ENCODE measurements at regions not wholly inside any gene's neighbourhood (a gene's known extent, or its start where the extent isn't known, plus 50 kb on each side); places are given as distances from the start of the nearest gene placed in this dataset.
A peak's percentile ranks its signal among the peaks of the same experiment; 100 is the strongest.

DNA sequence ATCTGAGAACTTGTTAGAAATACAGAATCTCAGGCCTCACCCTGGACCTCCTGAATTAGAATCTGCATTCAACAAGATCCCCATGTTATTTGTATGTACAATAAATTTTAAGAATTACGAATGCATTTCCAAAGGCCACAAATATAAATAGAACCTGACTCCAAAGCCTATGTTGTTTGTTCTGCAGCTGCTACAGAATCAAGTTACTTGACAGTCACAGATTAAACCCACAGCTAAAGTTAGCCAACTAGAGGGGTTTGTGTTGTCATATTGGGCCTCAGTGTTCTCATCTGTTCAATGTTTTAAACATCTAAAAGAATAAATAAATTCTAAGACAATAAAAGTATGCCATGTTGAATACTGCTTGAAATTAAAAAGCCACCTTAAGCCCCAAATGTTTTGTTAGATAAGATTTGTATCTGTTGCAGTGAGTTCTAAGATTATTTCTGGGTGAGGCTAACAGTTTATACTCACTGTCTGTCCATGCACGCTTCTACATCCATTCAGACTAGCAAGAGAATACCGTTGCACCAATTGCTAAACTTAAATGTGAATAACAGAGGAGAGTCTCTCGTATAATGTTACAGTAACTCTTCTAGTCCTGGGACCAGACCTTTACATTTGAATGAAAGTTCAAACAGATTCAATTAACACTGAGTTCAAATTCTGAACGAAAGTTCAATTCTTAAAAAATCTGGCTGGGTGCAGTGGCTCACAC lies 200.4 kb downstream of the MEMO1 start:
- Histone ChIP-seq H2AK9ac (replicated peaks; ENCODE audit: low read depth, low read length, poor library complexity) (no peak overlapping the region), H4K20me1 (ENCODE audit: insufficient read depth, low read length) (no peaks in the 10 kb centered on the region), H3K56ac (ENCODE audit: extremely low read depth, insufficient read depth, low read length) (no peak overlapping the region), H4K8ac (ENCODE audit: low read depth in 2 of 2, low read length in 2 of 2) (no peak overlapping the region), H2AFZ (replicated peaks; ENCODE audit: low read length, poor library complexity) (no peak overlapping the region), H4K5ac (ENCODE audit: low read depth, low read length) (no peak overlapping the region), H2BK120ac (ENCODE audit: low read depth, low read length) (no peak overlapping the region), H3K4me1 (ENCODE audit: control insufficient read depth, insufficient read depth, low read length) (no peaks in the 10 kb centered on the region), H3K79me1 (ENCODE audit: low read depth in 1 of 2, low read length in 2 of 2) (no peaks in the 10 kb centered on the region), H3K27me3 (ENCODE audit: control insufficient read depth, insufficient read depth, low read length) (no peaks in the 10 kb centered on the region; the same call in 1 of the 2 replicates), H2BK20ac (ENCODE audit: low read depth, low read length) (no peak overlapping the region), H3K4me3 (ENCODE audit: insufficient read depth, low read depth, low read length) (no peak overlapping the region), H2AK5ac (ENCODE audit: low read depth, low read length) (no peak overlapping the region), H3K14ac (replicated peaks; ENCODE audit: low read depth, low read length) (no peak overlapping the region), H2BK5ac (ENCODE audit: low read depth, low read length, poor library complexity, severe bottlenecking) (no peak overlapping the region), H4K91ac (ENCODE audit: insufficient read depth, low read depth, low read length) (no peak overlapping the region), H3K18ac (ENCODE audit: low read depth, low read length) (no peak overlapping the region), H3K4me2 (ENCODE audit: low read depth, low read length) (no peak overlapping the region), H3K27ac (ENCODE audit: insufficient read depth, low read length) (no peak overlapping the region), H3K4ac (ENCODE audit: low read depth, low read length) (no peak overlapping the region), H3K9me1 (ENCODE audit: insufficient read depth, low read length) (no peaks in the 10 kb centered on the region), H3K9me3 (ENCODE audit: control insufficient read depth, insufficient read depth, low read length) (no peaks in the 10 kb centered on the region), H3K23ac (ENCODE audit: low read depth, low read length) (no peak overlapping the region), H3K36me3 (ENCODE audit: control insufficient read depth, insufficient read depth, low read length) (no peaks in the 10 kb centered on the region), H3K9ac (ENCODE audit: low read depth, low read length) (no peak overlapping the region), H2BK15ac (ENCODE audit: low read depth, low read length) (no peak overlapping the region)
- no peak for TF ChIP-seq CHD1 (IDR thresholded peaks at IDR 0.05; ENCODE audit: low read depth, low read length)
- TF ChIP-seq CEBPB (IDR thresholded peaks at IDR 0.05; ENCODE audit: low read depth, low read length): no peak
- no peak for TF ChIP-seq MAZ (IDR thresholded peaks at IDR 0.05; ENCODE audit: borderline replicate concordance, low read depth, low read length)
- TF ChIP-seq, protein P1, sequence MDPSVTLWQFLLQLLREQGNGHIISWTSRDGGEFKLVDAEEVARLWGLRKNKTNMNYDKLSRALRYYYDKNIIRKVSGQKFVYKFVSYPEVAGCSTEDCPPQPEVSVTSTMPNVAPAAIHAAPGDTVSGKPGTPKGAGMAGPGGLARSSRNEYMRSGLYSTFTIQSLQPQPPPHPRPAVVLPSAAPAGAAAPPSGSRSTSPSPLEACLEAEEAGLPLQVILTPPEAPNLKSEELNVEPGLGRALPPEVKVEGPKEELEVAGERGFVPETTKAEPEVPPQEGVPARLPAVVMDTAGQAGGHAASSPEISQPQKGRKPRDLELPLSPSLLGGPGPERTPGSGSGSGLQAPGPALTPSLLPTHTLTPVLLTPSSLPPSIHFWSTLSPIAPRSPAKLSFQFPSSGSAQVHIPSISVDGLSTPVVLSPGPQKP (IDR thresholded peaks at IDR 0.05; ENCODE audit: borderline replicate concordance, low read depth, low read length): no peak
- TF ChIP-seq NFE2L2 (IDR thresholded peaks at IDR 0.05; ENCODE audit: low read depth, low read length): no peak
- TF ChIP-seq POLR2A (IDR thresholded peaks at IDR 0.05; ENCODE audit: low read depth, low read length): no peak
- TF ChIP-seq SMC3 (IDR thresholded peaks at IDR 0.05; ENCODE audit: low read depth, low read length): no peak
- TF ChIP-seq, protein P2, sequence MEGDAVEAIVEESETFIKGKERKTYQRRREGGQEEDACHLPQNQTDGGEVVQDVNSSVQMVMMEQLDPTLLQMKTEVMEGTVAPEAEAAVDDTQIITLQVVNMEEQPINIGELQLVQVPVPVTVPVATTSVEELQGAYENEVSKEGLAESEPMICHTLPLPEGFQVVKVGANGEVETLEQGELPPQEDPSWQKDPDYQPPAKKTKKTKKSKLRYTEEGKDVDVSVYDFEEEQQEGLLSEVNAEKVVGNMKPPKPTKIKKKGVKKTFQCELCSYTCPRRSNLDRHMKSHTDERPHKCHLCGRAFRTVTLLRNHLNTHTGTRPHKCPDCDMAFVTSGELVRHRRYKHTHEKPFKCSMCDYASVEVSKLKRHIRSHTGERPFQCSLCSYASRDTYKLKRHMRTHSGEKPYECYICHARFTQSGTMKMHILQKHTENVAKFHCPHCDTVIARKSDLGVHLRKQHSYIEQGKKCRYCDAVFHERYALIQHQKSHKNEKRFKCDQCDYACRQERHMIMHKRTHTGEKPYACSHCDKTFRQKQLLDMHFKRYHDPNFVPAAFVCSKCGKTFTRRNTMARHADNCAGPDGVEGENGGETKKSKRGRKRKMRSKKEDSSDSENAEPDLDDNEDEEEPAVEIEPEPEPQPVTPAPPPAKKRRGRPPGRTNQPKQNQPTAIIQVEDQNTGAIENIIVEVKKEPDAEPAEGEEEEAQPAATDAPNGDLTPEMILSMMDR (conservative IDR thresholded peaks at IDR 0.05; ENCODE audit: low read depth, low read length): no peak
- no peak for TF ChIP-seq RCOR1 (IDR thresholded peaks at IDR 0.05; ENCODE audit: insufficient replicate concordance, low read length)
- TF ChIP-seq, protein P3, sequence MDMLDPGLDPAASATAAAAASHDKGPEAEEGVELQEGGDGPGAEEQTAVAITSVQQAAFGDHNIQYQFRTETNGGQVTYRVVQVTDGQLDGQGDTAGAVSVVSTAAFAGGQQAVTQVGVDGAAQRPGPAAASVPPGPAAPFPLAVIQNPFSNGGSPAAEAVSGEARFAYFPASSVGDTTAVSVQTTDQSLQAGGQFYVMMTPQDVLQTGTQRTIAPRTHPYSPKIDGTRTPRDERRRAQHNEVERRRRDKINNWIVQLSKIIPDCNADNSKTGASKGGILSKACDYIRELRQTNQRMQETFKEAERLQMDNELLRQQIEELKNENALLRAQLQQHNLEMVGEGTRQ (IDR thresholded peaks at IDR 0.05; ENCODE audit: low read depth, low read length): no peak
- TF ChIP-seq BHLHE40 (IDR thresholded peaks at IDR 0.05; ENCODE audit: low read depth, low read length): no peak
- no peak for TF ChIP-seq FOS (IDR thresholded peaks at IDR 0.05; ENCODE audit: low read depth, low read length)
- intact Hi-C loops (cut with micrococcal nuclease): no loop called here
- in situ Hi-C loops (cut with MboI; ENCODE audit: low sequenced_read_pairs): no loop called here
- dilution Hi-C loops (cut with HindIII; ENCODE audit: low sequenced_read_pairs, unreplicated experiment): no loop called here
- CTCF ChIA-PET: interaction anchor here (0.6 to 0.9 kb wide), 2 partner anchors 40 to 513 kb away, joined by 3 read pairs; no protein-coding TSS in a partner anchor
- POLR2A ChIA-PET (ENCODE audit: unreplicated experiment): no interaction called here
- no CpG with 5 or more reads among the region's 5 CpGs for WGBS, 2 experiments (ENCODE audit: extremely low coverage in 2 of 2, insufficient read length in 1 of 2)
- DNase-seq (no peak), ATAC-seq (ENCODE audit: low read depth) (peak; percentile 36)
- no TSS peak for BruUV-seq (replicated peaks)

Data from IMR-90 (cell line).